Panc1 (cell line): ENCODE measurements at regions not wholly inside any gene's neighbourhood (a gene's known extent, or its start where the extent isn't known, plus 50 kb on each side); places are given as distances from the start of the nearest gene placed in this dataset.

Source experiments
- ATAC-seq: fragments of 200-7000 bp; cut with Tn5 transposase; 2 replicates; pipeline ENCODE4 v1.9.1; 2020; ENCODE audit warnings: mild to moderate bottlenecking, moderate library complexity
- BruUV-seq: library from RNA; stranded (reverse); fragments of 400-500 nt; replicated peaks from 2 replicates; lab custom pipeline; 2021; lab: Mats Ljungman, UMichigan
- CTCF ChIA-PET: fragments of 300-600 bp; sonication (Branson Sonifier 250); formaldehyde crosslinking; loops from one replicate; lab custom pipeline; 2022; ENCODE audit warnings: antibody characterized with exemption; lab: Charles Lee
- POLR2A ChIA-PET: fragments of 300-600 bp; sonication (Branson Sonifier 250); formaldehyde crosslinking; loops from one replicate; lab custom pipeline; 2022; ENCODE audit warnings: antibody characterized with exemption; lab: Charles Lee
- DNase-seq: peaks from one replicate; pipeline ENCODE4 v3.0.0-alpha.2; 2010; ENCODE audit warnings: low read depth, low spot score
- H3K27ac ChIP-seq: 2 replicates; pipeline ENCODE4 v1.5.1; 2011; ENCODE audit warnings: mild to moderate bottlenecking, low read length, inconsistent platforms
- H3K27me3 ChIP-seq: fragments of 200-500 bp; sonication (Bioruptor generic); 2 replicates; pipeline ENCODE4 v1.6.0; 2014; ENCODE audit warnings: low read length, inconsistent platforms; ENCODE audit not compliant: control insufficient read depth, insufficient read depth
- H3K36me3 ChIP-seq: fragments of 200-500 bp; sonication (Bioruptor generic); 2 replicates; pipeline ENCODE4 v1.5.1; 2014; ENCODE audit warnings: inconsistent platforms, mild to moderate bottlenecking, low read length, moderate library complexity; ENCODE audit not compliant: control insufficient read depth, insufficient read depth
- H3K4me1 ChIP-seq: 2 replicates; pipeline ENCODE4 v1.5.1; 2011; ENCODE audit warnings: inconsistent platforms, mild to moderate bottlenecking, low read length, moderate library complexity; ENCODE audit not compliant: control insufficient read depth, insufficient read depth
- H3K4me3 ChIP-seq, 2 experiments: 2 replicates each; pipeline ENCODE4 v1.5.1; 2011 to 2012; ENCODE audit warnings: low read depth in 2 of 2, low read length in 2 of 2, mild to moderate bottlenecking in 2 of 2, inconsistent platforms in 1 of 2, moderate library complexity in 1 of 2
- H3K9me3 ChIP-seq: fragments of 200-500 bp; sonication (Bioruptor generic); 2 replicates; pipeline ENCODE4 v1.5.1; 2014; ENCODE audit warnings: low read depth, mild to moderate bottlenecking, inconsistent platforms, low read length, moderate library complexity; ENCODE audit not compliant: control insufficient read depth, insufficient read depth
- CTCF ChIP-seq: fragments of 450-650 bp; IDR thresholded peaks from 2 replicates; pipeline ENCODE4 v1.5.1; 2017; ENCODE audit warnings: mild to moderate bottlenecking
- POLR2AphosphoS5 ChIP-seq: IDR thresholded peaks from 2 replicates; pipeline ENCODE4 v1.6.1; 2012; ENCODE audit warnings: mild to moderate bottlenecking, low read depth, low read length, moderate library complexity
- REST ChIP-seq, 2 experiments: IDR thresholded peaks; 2 replicates each; pipeline ENCODE4 v1.6.1; 2011 to 2012; ENCODE audit warnings: low read depth in 2 of 2, control low read depth in 1 of 2, low read length in 1 of 2, mild to moderate bottlenecking in 1 of 2, moderate library complexity in 1 of 2; ENCODE audit not compliant: insufficient read depth in 1 of 2
- SIN3A ChIP-seq: IDR thresholded peaks from 2 replicates; pipeline ENCODE4 v1.6.1; 2012; ENCODE audit warnings: low read depth, mild to moderate bottlenecking, low read length, moderate library complexity, borderline replicate concordance; ENCODE audit not compliant: insufficient read depth
- TCF7L2 ChIP-seq: IDR thresholded peaks from 2 replicates; pipeline ENCODE4 v1.6.1; 2011; ENCODE audit warnings: mild to moderate bottlenecking, low read depth, low read length, inconsistent platforms
- in situ Hi-C: cut with HindIII; loops from 2 replicates; pipeline ENCODE4 v1.10.0; 2016; ENCODE audit warnings: low sequenced_read_pairs, low pct_unique_long_range_greater_than_20kb
- intact Hi-C: fragments of 100-400 bp; cut with micrococcal nuclease; formaldehyde crosslinking; loops from one replicate; pipeline ENCODE4 v1.10.0; 2022; ENCODE audit not compliant: unreplicated experiment

GRCh38 chr1:212506666-212507065 is 73.9 kb downstream of the NENF start:
- no peaks in the 10 kb centered on the region for H3K36me3 ChIP-seq
- H3K4me3 ChIP-seq = no peak overlapping the region
- H3K4me1 ChIP-seq = no peaks in the 10 kb centered on the region
- intact Hi-C loops (no loop called here), in situ Hi-C loops (no loop called here)
- no peak overlapping the region for H3K27ac ChIP-seq
- TF ChIP-seq SIN3A = no peak
- TF ChIP-seq REST (IDR thresholded peaks at IDR 0.05; ENCODE audit: insufficient read depth in 1 of 2, low read depth in 2 of 2, low read length in 1 of 2) = no peak
- TF ChIP-seq TCF7L2 = no peak
- no peak for TF ChIP-seq CTCF
- TF ChIP-seq POLR2AphosphoS5 = no peak
- no peaks in the 10 kb centered on the region for H3K9me3 ChIP-seq
- CTCF ChIA-PET = no interaction called here
- no peak for ATAC-seq
- no TSS peak for BruUV-seq
- no peaks in the 10 kb centered on the region for H3K27me3 ChIP-seq
- POLR2A ChIA-PET = no interaction called here
- DNase-seq = no peak

- H3K27me3 ChIP-seq = no peaks in the 10 kb centered on the region
- in situ Hi-C loops = no loop called here
- no peak for ATAC-seq
- ChIA-PET POLR2A (no interaction called here), CTCF (no interaction called here)
- TF ChIP-seq TCF7L2 (no peak), CTCF (no peak), SIN3A (no peak), POLR2AphosphoS5 (no peak), REST (IDR thresholded peaks at IDR 0.05; ENCODE audit: insufficient read depth in 1 of 2, low read depth in 2 of 2, low read length in 1 of 2) (no peak)
- H3K36me3 ChIP-seq = no peaks in the 10 kb centered on the region
- 0 out of 2 replicates have a peak, but pooled peaks cover 2% of the 10 kb centered on the region for H3K4me1 ChIP-seq
- DNase-seq = no peak
- no peaks in the 10 kb centered on the region for H3K9me3 ChIP-seq
- intact Hi-C loops = no loop called here
- H3K4me3 ChIP-seq = no peak overlapping the region
- no peak overlapping the region for H3K27ac ChIP-seq
- BruUV-seq = no TSS peak
These were observed 74.6 kb downstream of the NENF start for GRCh38 chr1:212507369-212507768.
